Thyroid gland (tissue), 4 donors: ENCODE measurements at regions not wholly inside any gene's neighbourhood (a gene's known extent, or its start where the extent isn't known, plus 50 kb on each side); places are given as distances from the start of the nearest gene placed in this dataset.
"Not testable (repeated sequence)": the region's sequence is repeated elsewhere in the genome, so short reads cannot be mapped to it uniquely, and the experiment has no call there.

Experiments used
- DNase-seq, 2 donors: peaks; one replicate each; pipeline ENCODE4 v3.0.0-alpha.2; 2019
- H3K27ac ChIP-seq, 3 donors: fragments of 200-600 bp; sonication (generic); 1 replicate in 2 of 3; 2 replicates in 1 of 3; pipeline ENCODE4 v1.5.1; 2016 to 2019; ENCODE audit warnings: mild to moderate bottlenecking in 1 of 3, moderate library complexity in 1 of 3
- H3K27me3 ChIP-seq: fragments of 200-600 bp; sonication (generic); one replicate; pipeline ENCODE4 v1.5.1; 2019
- H3K36me3 ChIP-seq, 2 donors: fragments of 200-600 bp; sonication (generic); one replicate each; pipeline ENCODE4 v1.5.1; 2016 to 2019
- H3K4me1 ChIP-seq, 2 donors: fragments of 200-600 bp; sonication (generic); one replicate each; pipeline ENCODE4 v1.5.1; 2017 to 2019
- H3K4me3 ChIP-seq, 3 donors: fragments of 200-600 bp; sonication (generic); replicated peaks in 1 of 3; 1 replicate in 2 of 3; 2 replicates in 1 of 3; pipeline ENCODE4 v1.5.1; 2016; ENCODE audit warnings: mild to moderate bottlenecking in 1 of 3
- H3K9me3 ChIP-seq: fragments of 200-600 bp; sonication (generic); one replicate; pipeline ENCODE4 v1.5.1; 2017
- CTCF ChIP-seq, 6 experiments: fragments of 200-600 bp in 3 of 6; fragments of 450-650 bp in 3 of 6; sonication (generic) in 3 of 6; IDR thresholded peaks; one replicate each; pipeline ENCODE4 v1.5.1; 2016 to 2019; ENCODE audit warnings: antibody characterized with exemption in 6 of 6, mild to moderate bottlenecking in 2 of 6, inconsistent platforms in 1 of 6, moderate library complexity in 1 of 6
- POLR2A ChIP-seq, 2 donors: fragments of 450-650 bp; IDR thresholded peaks; one replicate each; pipeline ENCODE4 v1.6.1; 2017; ENCODE audit warnings: antibody characterized with exemption in 2 of 2, mild to moderate bottlenecking in 2 of 2, moderate library complexity in 1 of 2
- WGBS, 2 donors: methylation state at CpG; one replicate each; pipeline ENCODE4 v1.1.5; 2017; 5-methylcytosine and 5-hydroxymethylcytosine counted together
- intact Hi-C: fragments of 100-400 bp; cut with DNase I; formaldehyde crosslinking; loops from one replicate; pipeline ENCODE4 v1.15.1; 2023

GRCh38 chr2:84300696-84301029 lies 158.4 kb downstream of the SUCLG1 start:
- no peak for TF ChIP-seq CTCF (IDR thresholded peaks at IDR 0.05)
- no peak for TF ChIP-seq POLR2A (IDR thresholded peaks at IDR 0.05)
- H3K36me3 ChIP-seq: no peaks in the 10 kb centered on the region
- H3K4me3 ChIP-seq: no peak overlapping the region
- WGBS, 2 donors: 64 to 75% methylated on average over 4 of the region's 4 CpGs
- no peak for DNase-seq
- H3K9me3 ChIP-seq: no peaks in the 10 kb centered on the region
- H3K4me1 ChIP-seq: no peaks in the 10 kb centered on the region
- H3K27ac ChIP-seq: no peak overlapping the region
- H3K27me3 ChIP-seq: no peaks in the 10 kb centered on the region
- intact Hi-C loops: no loop called here

- H3K27ac ChIP-seq, H3K9me3 ChIP-seq, H3K27me3 ChIP-seq, H3K36me3 ChIP-seq, DNase-seq, H3K4me1 ChIP-seq, intact Hi-C loops, H3K4me3 ChIP-seq: not testable (repeated sequence)
- WGBS, 2 donors: 62 to 63% methylated on average over 8 of the region's 8 CpGs
Observed at GRCh38 chr2:84300001-84300695, 158.9 kb downstream of the SUCLG1 start.

GRCh38 chr2:84299211-84299775 lies 159.8 kb downstream of the SUCLG1 start:
- Histone ChIP-seq H3K27me3 (no peaks in the 10 kb centered on the region), H3K4me1 (no peaks in the 10 kb centered on the region), H3K27ac (no peak overlapping the region), H3K36me3 (no peaks in the 10 kb centered on the region), H3K4me3 (no peak overlapping the region), H3K9me3 (no peaks in the 10 kb centered on the region)
- intact Hi-C loops: no loop called here
- no peak for TF ChIP-seq POLR2A (IDR thresholded peaks at IDR 0.05)
- no peak for TF ChIP-seq CTCF (IDR thresholded peaks at IDR 0.05)
- no peak for DNase-seq
- 40 to 49% methylated on average over 3 of the region's 3 CpGs for WGBS, 2 donors

GRCh38 chr2:84297155-84297554 lies 161.9 kb downstream of the SUCLG1 start:
- WGBS, 2 donors: 61 to 63% methylated on average over 3 of the region's 3 CpGs
- intact Hi-C loops: no loop called here
- no peaks in the 10 kb centered on the region for H3K4me1 ChIP-seq
- H3K27ac ChIP-seq: no peak overlapping the region
- no peak for DNase-seq
- H3K36me3 ChIP-seq: no peaks in the 10 kb centered on the region
- no peak overlapping the region for H3K4me3 ChIP-seq
- no peaks in the 10 kb centered on the region for H3K9me3 ChIP-seq
- H3K27me3 ChIP-seq: no peaks in the 10 kb centered on the region
- no peak for TF ChIP-seq CTCF (IDR thresholded peaks at IDR 0.05)
- no peak for TF ChIP-seq POLR2A (IDR thresholded peaks at IDR 0.05)

- H3K4me3 ChIP-seq: no peak overlapping the region
- H3K27ac ChIP-seq: no peak overlapping the region
- no peak for TF ChIP-seq CTCF (IDR thresholded peaks at IDR 0.05)
- no peak for TF ChIP-seq POLR2A (IDR thresholded peaks at IDR 0.05)
- intact Hi-C loops: no loop called here
- WGBS, 2 donors: 81 to 85% methylated on average over 6 of the region's 6 CpGs
- H3K9me3 ChIP-seq: no peaks in the 10 kb centered on the region
- H3K27me3 ChIP-seq: no peaks in the 10 kb centered on the region
- H3K36me3 ChIP-seq: no peaks in the 10 kb centered on the region
- no peaks in the 10 kb centered on the region for H3K4me1 ChIP-seq
- DNase-seq: no peak
Observed at GRCh38 chr2:84293791-84294380, 165.2 kb downstream of the SUCLG1 start.
